HEK293T (cell line): ENCODE measurements at regions not wholly inside any gene's neighbourhood (a gene's known extent, or its start where the extent isn't known, plus 50 kb on each side); places are given as distances from the start of the nearest gene placed in this dataset.

Experiments used
- BHLHE40 ChIP-seq: fragments of 450-650 bp; IDR thresholded peaks from 2 replicates; pipeline ENCODE4 v1.6.1; 2016; ENCODE audit warnings: mild to moderate bottlenecking, moderate library complexity, borderline replicate concordance
- ELF4 ChIP-seq: fragments of 450-650 bp; IDR thresholded peaks from 2 replicates; pipeline ENCODE4 v1.6.1; 2017; ENCODE audit warnings: antibody characterized with exemption
- FOXM1 ChIP-seq: fragments of 450-650 bp; IDR thresholded peaks from 2 replicates; pipeline ENCODE4 v1.6.1; 2017; ENCODE audit warnings: mild to moderate bottlenecking, borderline replicate concordance
- HDGF ChIP-seq: fragments of 450-650 bp; IDR thresholded peaks from 2 replicates; pipeline ENCODE4 v1.6.1; 2017; ENCODE audit warnings: antibody characterized with exemption, borderline replicate concordance
- L3MBTL2 ChIP-seq: fragments of 450-650 bp; conservative IDR thresholded peaks from 2 replicates; pipeline ENCODE4 v1.6.1; 2016; ENCODE audit warnings: mild to moderate bottlenecking
- NFRKB ChIP-seq: fragments of 450-650 bp; IDR thresholded peaks from 2 replicates; pipeline ENCODE4 v1.6.1; 2016; ENCODE audit warnings: mild to moderate bottlenecking, moderate library complexity
- SP1 ChIP-seq: fragments of 450-650 bp; IDR thresholded peaks from 2 replicates; pipeline ENCODE4 v1.6.1; 2017
- SUZ12 ChIP-seq: fragments of 450-650 bp; IDR thresholded peaks from 2 replicates; pipeline ENCODE4 v1.6.1; 2016; ENCODE audit warnings: mild to moderate bottlenecking
- TARDBP ChIP-seq: fragments of 450-650 bp; IDR thresholded peaks from 2 replicates; pipeline ENCODE4 v1.6.1; 2016
- ZNF384 ChIP-seq: fragments of 450-650 bp; IDR thresholded peaks from 2 replicates; pipeline ENCODE4 v1.6.1; 2016

DNA sequence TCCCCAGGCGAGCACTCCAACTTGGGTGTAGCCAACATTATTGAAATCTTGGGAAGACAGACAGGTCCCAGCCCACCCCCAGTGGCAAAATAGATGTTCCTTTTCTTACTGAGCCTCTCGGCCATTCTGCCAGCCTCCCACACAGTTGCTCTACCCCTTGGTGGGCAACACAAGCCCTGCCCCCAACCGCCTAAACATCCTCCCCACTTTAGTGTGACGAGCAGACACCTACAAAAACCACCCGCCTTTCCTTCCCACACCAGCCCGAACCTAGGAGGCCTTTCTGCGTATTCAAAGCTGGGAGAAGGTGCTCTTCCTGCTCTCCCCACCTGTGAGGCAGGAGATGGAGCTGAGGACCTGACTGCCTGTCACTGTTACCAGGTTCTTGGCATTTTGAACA, 58.6 kb upstream of the CAB39 start:
- TF ChIP-seq SUZ12: no peak
- TF ChIP-seq SP1: no peak
- no peak for TF ChIP-seq FOXM1
- TF ChIP-seq ZNF384: no peak
- no peak for TF ChIP-seq TARDBP
- no peak for TF ChIP-seq L3MBTL2
- no peak for TF ChIP-seq HDGF
- no peak for TF ChIP-seq NFRKB
- TF ChIP-seq ELF4: no peak
- no peak for TF ChIP-seq BHLHE40
